RWPE1 (cell line): ENCODE measurements at regions not wholly inside any gene's neighbourhood (a gene's known extent, or its start where the extent isn't known, plus 50 kb on each side); places are given as distances from the start of the nearest gene placed in this dataset.

Experiments
- CTCF ChIA-PET: fragments of 350-600 bp; sonication (Branson Sonifier 250); formaldehyde crosslinking; extraction: SDS; loops from one replicate; lab custom pipeline; 2021; lab: Yijun Ruan, JAX
- POLR2A ChIA-PET: fragments of 400-600 bp; formaldehyde crosslinking; extraction: SDS; loops from one replicate; lab custom pipeline; 2020; ENCODE audit warnings: antibody characterized with exemption; ENCODE audit not compliant: low non-redundant PET; lab: Yijun Ruan, JAX
- DNase-seq: peaks from one replicate; pipeline ENCODE4 v3.0.0; 2012; ENCODE audit warnings: low spot score
- H3K27ac ChIP-seq: fragments of 450-650 bp; 2 replicates; pipeline ENCODE4 v1.5.1; 2017
- TF ChIP-seq, protein P1 (sequence below): fragments of 450-650 bp; conservative IDR thresholded peaks from 2 replicates; pipeline ENCODE4 v1.5.1; 2017; ENCODE audit warnings: low read depth, mild to moderate bottlenecking

DNA sequence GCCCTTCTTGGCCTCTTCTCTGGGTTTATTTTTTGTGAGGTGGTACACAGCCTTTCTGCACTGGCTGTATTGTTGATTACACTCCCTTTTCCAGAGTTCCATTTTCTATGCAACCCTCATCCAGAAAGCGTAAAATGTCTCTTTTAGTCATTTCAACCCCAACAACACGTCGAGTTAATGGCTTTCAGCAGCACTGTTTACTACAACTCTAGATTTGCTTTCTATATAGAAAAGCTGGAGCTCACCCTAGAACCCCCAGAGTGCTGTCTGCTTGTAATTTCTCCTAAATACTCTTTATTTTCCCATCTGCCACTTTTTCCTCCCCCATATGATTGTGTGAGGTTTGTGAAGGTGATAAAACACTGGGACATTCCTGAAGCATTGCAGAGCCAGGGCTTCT lies 148.9 kb upstream of the TMTC4 start:
- CTCF ChIA-PET = interaction anchor here (0.7 kb wide), 1 partner anchor 9 kb away, joined by 4 read pairs; no protein-coding TSS in a partner anchor
- no peak overlapping the region for H3K27ac ChIP-seq
- no peak for DNase-seq
- POLR2A ChIA-PET = no interaction called here
- TF ChIP-seq, protein P1, sequence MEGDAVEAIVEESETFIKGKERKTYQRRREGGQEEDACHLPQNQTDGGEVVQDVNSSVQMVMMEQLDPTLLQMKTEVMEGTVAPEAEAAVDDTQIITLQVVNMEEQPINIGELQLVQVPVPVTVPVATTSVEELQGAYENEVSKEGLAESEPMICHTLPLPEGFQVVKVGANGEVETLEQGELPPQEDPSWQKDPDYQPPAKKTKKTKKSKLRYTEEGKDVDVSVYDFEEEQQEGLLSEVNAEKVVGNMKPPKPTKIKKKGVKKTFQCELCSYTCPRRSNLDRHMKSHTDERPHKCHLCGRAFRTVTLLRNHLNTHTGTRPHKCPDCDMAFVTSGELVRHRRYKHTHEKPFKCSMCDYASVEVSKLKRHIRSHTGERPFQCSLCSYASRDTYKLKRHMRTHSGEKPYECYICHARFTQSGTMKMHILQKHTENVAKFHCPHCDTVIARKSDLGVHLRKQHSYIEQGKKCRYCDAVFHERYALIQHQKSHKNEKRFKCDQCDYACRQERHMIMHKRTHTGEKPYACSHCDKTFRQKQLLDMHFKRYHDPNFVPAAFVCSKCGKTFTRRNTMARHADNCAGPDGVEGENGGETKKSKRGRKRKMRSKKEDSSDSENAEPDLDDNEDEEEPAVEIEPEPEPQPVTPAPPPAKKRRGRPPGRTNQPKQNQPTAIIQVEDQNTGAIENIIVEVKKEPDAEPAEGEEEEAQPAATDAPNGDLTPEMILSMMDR = no peak

DNA sequence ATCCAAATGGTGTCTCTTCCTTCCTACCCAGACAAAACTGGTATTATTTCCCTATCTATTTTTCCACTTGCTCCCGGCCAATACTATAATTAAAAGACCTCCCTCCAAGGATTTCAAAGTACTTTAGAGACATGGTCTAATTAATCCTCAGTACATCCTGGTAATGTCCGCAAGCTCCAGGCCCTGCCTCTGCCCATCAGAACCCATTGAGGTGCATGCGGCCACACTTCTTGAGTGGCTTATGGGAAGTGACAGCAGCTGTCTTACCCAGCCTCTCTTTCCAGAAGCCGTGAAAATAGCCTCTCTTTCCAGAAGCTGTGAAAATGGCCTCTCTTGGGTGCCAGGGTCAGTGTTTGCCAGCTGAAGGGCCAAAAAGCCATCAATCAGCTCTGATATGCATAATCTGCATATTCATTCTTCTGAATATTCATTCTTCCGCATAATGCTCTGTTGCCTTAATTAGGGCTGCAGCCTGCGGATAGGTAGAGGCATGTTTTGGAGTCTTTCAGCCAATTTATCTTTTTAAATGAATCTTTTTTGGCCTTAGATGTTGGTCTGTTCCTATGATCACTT lies 148.4 kb upstream of the TMTC4 start:
- no peak overlapping the region for H3K27ac ChIP-seq
- ChIA-PET CTCF (no interaction called here), POLR2A (no interaction called here)
- no peak for DNase-seq
- TF ChIP-seq, protein P1 = no peak

DNA sequence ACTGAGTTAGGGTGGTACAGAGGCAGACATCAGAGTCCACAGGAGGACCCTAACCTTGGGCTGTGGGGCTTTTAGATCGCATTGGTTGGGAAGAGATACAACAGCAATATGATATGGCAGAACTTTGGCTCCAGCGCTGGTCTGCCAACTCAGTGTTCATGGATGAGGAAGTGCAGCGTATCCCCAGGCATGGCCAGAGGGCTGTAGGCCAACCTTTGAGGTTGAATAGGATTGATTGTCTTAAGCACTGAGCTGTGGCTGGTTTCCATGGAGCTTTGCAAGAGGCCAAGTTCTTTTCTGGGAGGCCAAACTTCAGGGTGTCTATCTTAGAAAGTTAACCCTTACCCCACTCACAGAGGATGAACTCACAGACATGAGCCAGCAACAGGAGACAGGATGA lies 144.1 kb upstream of the TMTC4 start:
- DNase-seq = no peak
- H3K27ac ChIP-seq = no peak overlapping the region
- ChIA-PET CTCF (interaction anchor here (0.5 kb wide), 1 partner anchor 169 kb away, joined by 3 read pairs; no protein-coding TSS in a partner anchor), POLR2A (no interaction called here)
- TF ChIP-seq, protein P1 = no peak

DNA sequence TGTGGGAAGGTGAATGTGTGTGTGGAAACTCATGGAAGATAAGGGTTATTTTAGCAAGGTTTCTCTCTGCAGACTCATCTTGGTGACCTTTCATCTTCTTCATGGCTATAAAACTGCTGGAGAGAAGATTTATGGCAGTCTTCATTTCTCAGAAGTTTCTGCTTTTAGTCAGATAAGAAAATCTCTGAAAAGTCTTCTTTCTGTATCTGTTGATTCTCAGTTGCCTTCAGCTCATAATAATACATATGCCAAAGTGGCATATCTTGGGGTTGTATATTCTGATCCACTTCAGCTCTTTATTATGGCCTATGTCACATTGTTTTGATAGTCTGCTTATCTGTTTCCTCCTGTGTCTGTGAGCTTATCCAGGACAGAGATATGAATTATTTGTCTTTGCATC lies 143.3 kb upstream of the TMTC4 start:
- CTCF ChIA-PET = no interaction called here
- TF ChIP-seq, protein P1 = no peak
- DNase-seq = no peak
- POLR2A ChIA-PET = no interaction called here
- H3K27ac ChIP-seq = no peak overlapping the region

DNA sequence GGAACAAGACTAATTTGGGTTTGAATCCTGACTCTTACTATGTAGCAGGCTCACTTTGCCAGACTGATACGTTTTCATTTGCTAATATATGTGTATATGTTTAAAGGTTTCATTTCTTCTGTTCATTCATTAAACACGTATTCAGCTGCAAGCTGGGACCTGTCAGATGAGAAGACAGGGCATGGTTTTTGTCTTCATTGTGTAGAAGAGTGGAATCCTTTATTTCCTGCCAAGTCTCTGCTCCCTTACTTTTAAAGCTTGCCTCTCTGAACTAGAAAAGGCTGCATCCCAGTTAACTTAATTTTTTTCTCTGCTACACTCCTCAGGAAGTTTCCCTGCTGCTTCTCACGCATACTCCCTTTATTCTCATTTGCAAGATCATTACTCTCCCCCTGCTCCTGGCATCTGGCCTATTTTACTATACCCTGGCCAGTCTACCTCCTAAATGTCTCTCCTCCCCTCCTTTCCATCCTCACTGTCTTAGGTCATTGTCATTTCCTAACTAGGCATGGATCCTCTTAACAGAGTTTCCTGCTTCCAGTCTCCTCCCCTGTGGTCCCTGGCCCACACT lies 141.0 kb upstream of the TMTC4 start:
- H3K27ac ChIP-seq = no peak overlapping the region
- TF ChIP-seq, protein P1 = no peak
- ChIA-PET CTCF (interaction anchor here (0.7 kb wide), 1 partner anchor 9 kb away, joined by 3 read pairs; no protein-coding TSS in a partner anchor), POLR2A (no interaction called here)
- DNase-seq = peak; percentile 8

DNA sequence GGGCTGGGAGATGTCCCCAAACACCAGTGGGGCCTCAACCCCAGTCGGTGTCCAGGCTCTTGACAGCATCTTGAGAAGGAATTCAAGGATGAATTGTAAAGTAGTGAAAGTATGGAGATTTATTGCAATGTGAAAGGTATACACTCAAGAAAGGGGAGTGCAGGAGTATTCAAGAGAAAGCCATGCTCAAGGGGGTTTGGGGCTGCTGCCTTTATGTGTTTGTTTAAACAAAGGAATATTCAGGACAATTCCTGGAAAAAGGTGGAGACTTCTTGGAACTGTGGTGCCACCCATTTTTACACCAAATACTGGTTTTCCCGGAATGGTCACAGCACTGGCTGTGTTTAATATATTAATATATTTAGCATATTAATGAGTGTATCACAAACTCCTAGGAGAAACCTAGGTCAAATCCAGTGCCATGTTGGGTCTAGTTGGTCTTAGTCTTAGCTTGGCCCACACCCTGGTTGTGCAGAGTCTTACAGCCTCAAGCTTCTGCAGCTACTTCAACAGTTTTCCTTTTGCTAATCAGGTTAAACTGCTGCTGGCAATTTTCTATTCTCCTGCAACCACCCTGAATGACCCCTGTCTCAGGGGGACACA lies 138.5 kb upstream of the TMTC4 start:
- ChIA-PET CTCF (no interaction called here), POLR2A (no interaction called here)
- H3K27ac ChIP-seq = no peak overlapping the region
- DNase-seq = no peak
- TF ChIP-seq, protein P1 = no peak
